ENCODE measurements at regions not wholly inside any gene's neighbourhood (a gene's known extent, or its start where the extent isn't known, plus 50 kb on each side); places are given as distances from the start of the nearest gene placed in this dataset.
A peak's percentile ranks its signal among the peaks of the same experiment; 100 is the strongest.

DNA sequence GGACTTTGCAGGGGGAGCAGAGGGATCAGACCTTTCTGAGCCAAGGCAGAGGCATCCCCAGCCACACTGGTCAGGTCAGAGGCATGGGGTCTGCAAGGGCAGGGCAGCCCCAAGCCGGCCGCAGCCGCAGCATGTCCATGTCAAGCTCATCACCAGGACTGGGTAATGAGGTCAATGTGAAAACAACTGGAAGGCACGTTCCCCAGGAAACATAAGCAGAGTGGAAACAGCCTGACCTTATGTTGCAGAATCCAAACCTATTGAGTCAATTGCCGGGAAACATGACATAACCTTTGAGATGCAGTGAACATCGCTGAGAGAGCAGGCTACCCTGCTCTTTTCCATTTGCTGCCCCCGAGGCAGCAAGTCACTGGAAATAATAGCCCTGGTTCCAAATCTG is 315.1 kb upstream of the IGF1R start:
- WGBS, 2 donors = 65 to 79% methylated on average over 7 of the region's 7 CpGs
- no peaks in the 10 kb centered on the region for H3K9me3 ChIP-seq
- intact Hi-C loops (cut with DNase I) = no loop called here
- ATAC-seq (peak in 1 of 4 donors; percentile 56), FAIRE-seq (no peak), DNase-seq (no peak)
- no peak overlapping the region for H3K4me3 ChIP-seq
- TF ChIP-seq, protein P1, sequence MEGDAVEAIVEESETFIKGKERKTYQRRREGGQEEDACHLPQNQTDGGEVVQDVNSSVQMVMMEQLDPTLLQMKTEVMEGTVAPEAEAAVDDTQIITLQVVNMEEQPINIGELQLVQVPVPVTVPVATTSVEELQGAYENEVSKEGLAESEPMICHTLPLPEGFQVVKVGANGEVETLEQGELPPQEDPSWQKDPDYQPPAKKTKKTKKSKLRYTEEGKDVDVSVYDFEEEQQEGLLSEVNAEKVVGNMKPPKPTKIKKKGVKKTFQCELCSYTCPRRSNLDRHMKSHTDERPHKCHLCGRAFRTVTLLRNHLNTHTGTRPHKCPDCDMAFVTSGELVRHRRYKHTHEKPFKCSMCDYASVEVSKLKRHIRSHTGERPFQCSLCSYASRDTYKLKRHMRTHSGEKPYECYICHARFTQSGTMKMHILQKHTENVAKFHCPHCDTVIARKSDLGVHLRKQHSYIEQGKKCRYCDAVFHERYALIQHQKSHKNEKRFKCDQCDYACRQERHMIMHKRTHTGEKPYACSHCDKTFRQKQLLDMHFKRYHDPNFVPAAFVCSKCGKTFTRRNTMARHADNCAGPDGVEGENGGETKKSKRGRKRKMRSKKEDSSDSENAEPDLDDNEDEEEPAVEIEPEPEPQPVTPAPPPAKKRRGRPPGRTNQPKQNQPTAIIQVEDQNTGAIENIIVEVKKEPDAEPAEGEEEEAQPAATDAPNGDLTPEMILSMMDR (IDR thresholded peaks at IDR 0.05) = no peak
- H3K4me1 ChIP-seq = no peaks in the 10 kb centered on the region
- H3K27me3 ChIP-seq = peaks cover 0 to 3% (median 0%) of the 10 kb centered on the region in 4 donors
- H3K27ac ChIP-seq = no peak overlapping the region
- H3K36me3 ChIP-seq = no peaks in the 10 kb centered on the region

- H3K4me3 ChIP-seq = no peak overlapping the region
- ATAC-seq (no peak), FAIRE-seq (no peak), DNase-seq (no peak)
- no peak overlapping the region for H3K27ac ChIP-seq
- H3K36me3 ChIP-seq = no peaks in the 10 kb centered on the region
- H3K27me3 ChIP-seq = no peaks in the 10 kb centered on the region
- TF ChIP-seq, protein P1 (IDR thresholded peaks at IDR 0.05) = no peak
- intact Hi-C loops (cut with DNase I) = no loop called here
- H3K4me1 ChIP-seq = no peaks in the 10 kb centered on the region
- H3K9me3 ChIP-seq = no peaks in the 10 kb centered on the region
- 77 to 86% methylated on average over 3 of the region's 3 CpGs for WGBS, 2 donors
Measured at GRCh38 chr15:98342911-98343310, 305.4 kb upstream of the IGF1R start.

- 31 to 59% methylated on average over 2 of the region's 2 CpGs for WGBS, 2 donors
- no peak for DNase-seq
- no peak overlapping the region for H3K4me3 ChIP-seq
- FAIRE-seq = no peak
- H3K36me3 ChIP-seq = no peaks in the 10 kb centered on the region
- no peaks in the 10 kb centered on the region for H3K27me3 ChIP-seq
- ATAC-seq = no peak
- TF ChIP-seq, protein P1 (IDR thresholded peaks at IDR 0.05) = no peak
- H3K4me1 ChIP-seq = no peaks in the 10 kb centered on the region
- H3K27ac ChIP-seq = no peak overlapping the region
- intact Hi-C loops (cut with DNase I) = no loop called here
- H3K9me3 ChIP-seq = no peaks in the 10 kb centered on the region
Measured at GRCh38 chr15:98344591-98344990, 303.7 kb upstream of the IGF1R start.

GRCh38 chr15:98347001-98347400 is 301.3 kb upstream of the IGF1R start:
- DNase-seq (no peak), FAIRE-seq (no peak), ATAC-seq (no peak)
- Histone ChIP-seq H3K27ac (no peak overlapping the region), H3K4me1 (no peaks in the 10 kb centered on the region), H3K27me3 (no peaks in the 10 kb centered on the region), H3K9me3 (no peaks in the 10 kb centered on the region), H3K36me3 (no peaks in the 10 kb centered on the region), H3K4me3 (no peak overlapping the region)
- intact Hi-C loops (cut with DNase I) = no loop called here
- TF ChIP-seq, protein P1 (IDR thresholded peaks at IDR 0.05) = no peak
- WGBS, 2 donors = 44 to 63% methylated on average over 7 of the region's 7 CpGs

DNA sequence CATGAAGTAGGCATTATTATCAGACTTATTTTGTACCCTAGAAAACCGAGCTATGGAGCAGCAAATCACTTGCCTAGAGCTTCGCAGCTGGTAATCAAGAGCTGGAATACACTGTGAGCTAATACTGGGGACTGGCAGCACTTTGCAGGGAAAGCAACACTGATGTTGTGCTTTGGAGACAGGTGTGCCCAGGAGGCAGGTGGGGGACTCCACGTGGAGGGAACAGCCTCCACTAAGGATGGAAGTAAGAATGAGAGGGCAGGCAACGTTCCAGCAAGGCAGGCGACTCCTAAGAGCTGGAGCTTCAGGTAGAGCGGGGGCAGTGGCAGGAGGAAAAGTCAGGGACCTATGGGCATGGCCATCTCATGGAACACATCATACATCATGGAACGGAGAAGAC is 300.5 kb upstream of the IGF1R start:
- no peak overlapping the region for H3K4me3 ChIP-seq
- intact Hi-C loops (cut with DNase I) = no loop called here
- H3K36me3 ChIP-seq = no peaks in the 10 kb centered on the region
- FAIRE-seq = no peak
- H3K27me3 ChIP-seq = no peaks in the 10 kb centered on the region
- no peaks in the 10 kb centered on the region for H3K4me1 ChIP-seq
- DNase-seq = no peak
- no peaks in the 10 kb centered on the region for H3K9me3 ChIP-seq
- TF ChIP-seq, protein P1 (IDR thresholded peaks at IDR 0.05) = no peak
- H3K27ac ChIP-seq = no peak overlapping the region
- no peak for ATAC-seq
- WGBS, 2 donors = 56 to 67% methylated on average over 7 of the region's 7 CpGs
